ENCODE measurements at regions not wholly inside any gene's neighbourhood (a gene's known extent, or its start where the extent isn't known, plus 50 kb on each side); places are given as distances from the start of the nearest gene placed in this dataset.

GRCh38 chr16:52914428-52914827, 138.3 kb downstream of the CHD9NB start:
- no peak for TF ChIP-seq BACH1 (IDR thresholded peaks at IDR 0.05; ENCODE audit: low read length)
- TF ChIP-seq BCL11A (IDR thresholded peaks at IDR 0.05; ENCODE audit: low read depth in 2 of 2, low read length in 2 of 2), result no peak
- TF ChIP-seq EP300 (IDR thresholded peaks at IDR 0.05; ENCODE audit: borderline replicate concordance in 1 of 2, low read depth in 2 of 2, low read length in 2 of 2), result no peak
- TF ChIP-seq CTCF (IDR thresholded peaks at IDR 0.05; ENCODE audit: control extremely low read depth in 1 of 3, insufficient read depth in 1 of 3, low read depth in 1 of 3, low read length in 3 of 3), result peak; percentile 52 to 60 (median 58)
- TF ChIP-seq POLR2AphosphoS5 (IDR thresholded peaks at IDR 0.05; ENCODE audit: low read depth, low read length), result no peak
- TF ChIP-seq SRF (IDR thresholded peaks at IDR 0.05; ENCODE audit: low read depth, low read length), result no peak
- TF ChIP-seq BRCA1 (IDR thresholded peaks at IDR 0.05; ENCODE audit: low read depth, low read length), result no peak
- TF ChIP-seq POLR2A (IDR thresholded peaks at IDR 0.05; ENCODE audit: control extremely low read depth in 1 of 2, low read depth in 2 of 2, low read length in 2 of 2), result no peak
- no peak for TF ChIP-seq USF2 (IDR thresholded peaks at IDR 0.05; ENCODE audit: low read length)
- TF ChIP-seq RFX5 (IDR thresholded peaks at IDR 0.05; ENCODE audit: borderline replicate concordance, low read depth, low read length), result no peak
- TF ChIP-seq TBP (IDR thresholded peaks at IDR 0.05; ENCODE audit: low read depth, low read length), result no peak
- no peak for TF ChIP-seq ZNF274 (IDR thresholded peaks at IDR 0.05; ENCODE audit: borderline replicate concordance, extremely low read depth, low read length)
- TF ChIP-seq EZH2 (IDR thresholded peaks at IDR 0.05; ENCODE audit: low read depth, low read length, severe bottlenecking), result no peak
